ENCODE measurements at regions not wholly inside any gene's neighbourhood (a gene's known extent, or its start where the extent isn't known, plus 50 kb on each side); places are given as distances from the start of the nearest gene placed in this dataset.

GRCh38 chr20:46799781-46800408 is 90.4 kb downstream of the SLC2A10 start:
- TF ChIP-seq CTCF (IDR thresholded peaks at IDR 0.05) (no peak), EZH2phosphoT487 (IDR thresholded peaks at IDR 0.05) (no peak)

Measured in neural progenitor cell (in vitro differentiated cells).